GM23248 (cell line): ENCODE measurements at regions not wholly inside any gene's neighbourhood (a gene's known extent, or its start where the extent isn't known, plus 50 kb on each side); places are given as distances from the start of the nearest gene placed in this dataset.

ENCODE experiments used
- DNase-seq: peaks from one replicate; pipeline ENCODE4 v3.0.0-alpha.2; 2015
- H2AFZ ChIP-seq: fragments of 200-600 bp; sonication (generic); 2 replicates; pipeline ENCODE4 v1.6.1; 2016; ENCODE audit warnings: antibody characterized with exemption
- H3F3A ChIP-seq: fragments of 200-600 bp; sonication (generic); 2 replicates; pipeline ENCODE4 v1.6.1; 2016; ENCODE audit warnings: mild to moderate bottlenecking, antibody characterized with exemption, mixed run types; ENCODE audit not compliant: insufficient read depth
- H3K27ac ChIP-seq: fragments of 200-600 bp; sonication (generic); 2 replicates; pipeline ENCODE4 v1.5.1; 2016; ENCODE audit warnings: mild to moderate bottlenecking
- H3K27me3 ChIP-seq: fragments of 200-600 bp; sonication (generic); replicated peaks from 2 replicates; pipeline ENCODE4 v1.6.1; 2016; ENCODE audit warnings: mild to moderate bottlenecking; ENCODE audit not compliant: insufficient read depth
- H3K36me3 ChIP-seq: fragments of 200-600 bp; sonication (generic); 2 replicates; pipeline ENCODE4 v1.6.1; 2016; ENCODE audit warnings: low read depth, mild to moderate bottlenecking
- H3K4me1 ChIP-seq: fragments of 200-600 bp; sonication (generic); 2 replicates; pipeline ENCODE4 v1.6.1; 2016; ENCODE audit warnings: mild to moderate bottlenecking; ENCODE audit not compliant: insufficient read depth
- H3K4me2 ChIP-seq: fragments of 200-600 bp; sonication (generic); one replicate; pipeline ENCODE4 v1.6.1; 2016; ENCODE audit warnings: mild to moderate bottlenecking; ENCODE audit not compliant: unreplicated experiment
- H3K4me3 ChIP-seq: fragments of 200-600 bp; sonication (generic); 2 replicates; pipeline ENCODE4 v1.5.1; 2016; ENCODE audit warnings: mild to moderate bottlenecking
- H3K79me2 ChIP-seq: fragments of 200-600 bp; sonication (generic); 2 replicates; pipeline ENCODE4 v1.6.1; 2016; ENCODE audit warnings: mild to moderate bottlenecking; ENCODE audit not compliant: insufficient read depth
- H3K9ac ChIP-seq: fragments of 200-600 bp; sonication (generic); 2 replicates; pipeline ENCODE4 v1.6.1; 2016; ENCODE audit warnings: mild to moderate bottlenecking
- H3K9me2 ChIP-seq: fragments of 200-600 bp; sonication (generic); 2 replicates; pipeline ENCODE4 v1.6.1; 2016; ENCODE audit warnings: mixed run types, mild to moderate bottlenecking, moderate library complexity; ENCODE audit not compliant: insufficient read depth
- H3K9me3 ChIP-seq: fragments of 200-600 bp; sonication (generic); one replicate; pipeline ENCODE4 v1.6.1; 2017; ENCODE audit warnings: low read depth
- H4K20me1 ChIP-seq: fragments of 200-600 bp; sonication (generic); 2 replicates; pipeline ENCODE4 v1.6.0; 2016; ENCODE audit not compliant: insufficient read depth
- EZH2 ChIP-seq: fragments of 200-600 bp; sonication (generic); IDR thresholded peaks from 2 replicates; pipeline ENCODE4 v1.6.1; 2018; ENCODE audit warnings: antibody characterized with exemption, mild to moderate bottlenecking; ENCODE audit not compliant: insufficient read depth, poor library complexity, severe bottlenecking
- EZH2phosphoT487 ChIP-seq: fragments of 200-600 bp; sonication (generic); IDR thresholded peaks from 2 replicates; pipeline ENCODE4 v1.6.1; 2018; ENCODE audit warnings: antibody characterized with exemption, moderate library complexity, mild to moderate bottlenecking, low read depth; ENCODE audit not compliant: insufficient read depth
- WGBS, 2 experiments: methylation state at CpG; one replicate each; pipeline ENCODE4 v1.1.6; 2015 to 2017; ENCODE audit warnings: low lambda C conversion rate in 2 of 2, low coverage in 1 of 2; ENCODE audit errors: missing lambda C conversion rate in 2 of 2; 5-methylcytosine and 5-hydroxymethylcytosine counted together
- in situ Hi-C: fragments of 300-500 bp; cut with MboI; formaldehyde crosslinking; loops from 2 replicates; pipeline ENCODE4 v1.15.0; 2020

DNA sequence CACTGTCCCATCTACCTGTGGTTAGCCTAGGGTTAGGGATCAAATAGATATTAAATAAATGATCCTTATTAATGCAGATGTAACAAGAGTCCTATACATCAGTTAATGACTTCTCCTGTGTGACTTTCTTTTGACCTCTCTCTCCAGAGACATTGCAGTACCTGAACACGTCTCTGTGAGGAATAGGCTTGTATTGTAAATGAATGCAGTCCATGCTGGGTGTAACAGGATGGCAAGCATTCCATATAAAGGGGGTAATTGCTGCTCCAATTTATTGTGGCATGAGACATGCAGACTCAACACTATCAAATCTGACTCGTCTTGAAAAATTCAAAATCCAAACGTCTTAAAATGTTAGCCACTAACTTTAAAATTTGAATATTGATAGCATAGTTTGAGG, 189.5 kb downstream of the PRDM2 start:
- Histone ChIP-seq H3K4me2 (no peak overlapping the region), H3K9ac (no peak overlapping the region), H3K9me2 (no peaks in the 10 kb centered on the region), H3K27me3 (peaks cover 34% of the 10 kb centered on the region), H4K20me1 (no peaks in the 10 kb centered on the region), H3K4me1 (no peaks in the 10 kb centered on the region), H3K9me3 (no peaks in the 10 kb centered on the region), H3F3A (no peaks in the 10 kb centered on the region), H3K36me3 (no peaks in the 10 kb centered on the region), H3K79me2 (no peaks in the 10 kb centered on the region), H2AFZ (no peak overlapping the region), H3K27ac (no peak overlapping the region), H3K4me3 (no peak overlapping the region)
- TF ChIP-seq EZH2phosphoT487 (no peak), EZH2 (no peak)
- DNase-seq, result no peak
- in situ Hi-C loops, result no loop called here
- 41 to 49% methylated on average over 3 of the region's 3 CpGs for WGBS, 2 experiments

DNA sequence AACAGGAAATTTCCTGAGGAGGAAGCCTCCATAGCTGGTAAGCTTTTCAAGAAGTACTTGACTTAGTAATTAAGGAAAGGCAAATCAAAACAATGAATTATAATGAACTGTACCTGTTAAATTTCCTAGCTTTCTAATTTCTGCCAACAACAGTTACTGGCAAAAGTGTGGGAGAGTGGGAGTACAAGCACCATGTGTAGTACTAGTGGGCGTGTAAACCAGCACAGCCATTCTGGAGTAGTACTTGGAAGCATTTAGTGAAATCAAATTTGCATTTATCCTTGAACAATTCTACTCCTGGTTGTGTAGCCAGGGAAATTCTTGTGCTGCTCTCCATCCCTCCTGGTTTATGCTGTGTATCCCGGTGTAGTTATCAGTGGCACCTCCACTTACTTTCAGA, 190.8 kb downstream of the PRDM2 start:
- Histone ChIP-seq H4K20me1 (no peaks in the 10 kb centered on the region), H3K4me3 (no peak overlapping the region), H2AFZ (no peak overlapping the region), H3K36me3 (no peaks in the 10 kb centered on the region), H3K9me3 (no peaks in the 10 kb centered on the region), H3K4me2 (no peak overlapping the region), H3F3A (no peaks in the 10 kb centered on the region), H3K4me1 (no peaks in the 10 kb centered on the region), H3K9me2 (no peaks in the 10 kb centered on the region), H3K27me3 (peaks cover 39% of the 10 kb centered on the region), H3K9ac (no peak overlapping the region), H3K79me2 (no peaks in the 10 kb centered on the region), H3K27ac (no peak overlapping the region)
- no peak for DNase-seq
- TF ChIP-seq EZH2phosphoT487 (no peak), EZH2 (no peak)
- in situ Hi-C loops, result no loop called here
- 74 to 87% methylated on average over 2 of the region's 2 CpGs for WGBS, 2 experiments

DNA sequence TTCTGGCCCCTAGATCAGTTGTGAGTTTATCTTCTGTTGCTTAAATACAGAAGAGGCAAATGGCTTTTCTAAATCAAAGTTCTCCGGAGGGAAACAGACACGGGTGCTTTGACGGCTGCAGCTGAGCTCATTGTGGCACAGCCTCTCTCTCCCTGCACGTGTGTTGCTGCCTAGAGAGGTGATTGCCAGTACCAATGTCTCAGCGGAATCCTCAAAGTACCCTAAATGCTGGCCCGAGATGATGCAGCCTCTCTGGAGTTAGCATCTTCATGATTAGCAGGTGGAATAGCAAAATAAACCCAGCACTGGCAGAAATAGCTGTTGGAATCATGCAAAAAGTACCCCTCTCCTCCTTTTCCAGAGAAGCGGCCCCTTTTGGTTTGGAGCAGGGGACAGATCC, 192.2 kb downstream of the PRDM2 start:
- Histone ChIP-seq H3K4me3 (no peak overlapping the region), H3K4me1 (no peaks in the 10 kb centered on the region), H3F3A (no peaks in the 10 kb centered on the region), H3K4me2 (no peak overlapping the region), H3K27ac (no peak overlapping the region), H3K9me2 (no peaks in the 10 kb centered on the region), H4K20me1 (no peaks in the 10 kb centered on the region), H3K36me3 (no peaks in the 10 kb centered on the region), H2AFZ (no peak overlapping the region), H3K79me2 (no peaks in the 10 kb centered on the region), H3K9ac (no peak overlapping the region), H3K9me3 (no peaks in the 10 kb centered on the region), H3K27me3 (peaks cover 39% of the 10 kb centered on the region)
- DNase-seq, result no peak
- TF ChIP-seq EZH2 (peak; percentile 50), EZH2phosphoT487 (no peak)
- 12 to 15% methylated on average over 7 of the region's 7 CpGs for WGBS, 2 experiments
- in situ Hi-C loops, result no loop called here

DNA sequence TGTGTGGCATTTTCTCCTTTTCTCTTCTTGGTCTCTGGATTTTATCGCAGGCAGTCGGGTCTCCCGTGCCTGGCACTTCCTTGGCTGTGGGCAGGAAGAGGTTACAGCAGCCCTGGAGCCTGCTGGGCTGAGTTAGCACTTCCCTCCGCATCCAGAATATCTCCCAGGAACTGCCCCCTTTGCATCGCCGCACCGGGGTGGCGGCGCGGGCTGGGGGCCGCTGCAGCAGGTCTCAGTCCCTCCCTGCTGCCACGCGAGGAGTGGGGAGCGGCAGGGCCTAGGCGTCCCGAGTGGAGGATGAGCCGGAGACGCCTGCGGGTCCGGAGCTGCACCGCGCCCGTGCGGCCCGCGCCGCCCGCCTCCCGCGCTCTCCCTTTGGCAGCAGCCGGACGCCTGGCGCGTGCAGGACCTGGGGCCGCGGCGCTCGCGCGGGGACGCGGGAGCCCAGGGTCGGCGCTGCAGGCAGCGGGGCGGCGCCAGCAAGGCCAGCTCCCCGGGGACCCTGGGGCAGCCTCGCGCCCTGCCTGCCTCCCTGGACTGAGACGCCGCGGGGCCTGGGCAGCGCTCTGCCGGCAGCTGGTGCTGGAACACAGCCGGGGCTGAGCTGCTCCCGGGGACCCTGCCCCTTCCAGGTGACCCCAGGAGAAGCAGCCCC, 192.8 kb downstream of the PRDM2 start:
- no peaks in the 10 kb centered on the region for H3K79me2 ChIP-seq
- in situ Hi-C loops, result no loop called here
- no peak overlapping the region for H3K27ac ChIP-seq
- no peak overlapping the region for H3K9ac ChIP-seq
- H3K9me2 ChIP-seq, result no peaks in the 10 kb centered on the region
- H3K4me2 ChIP-seq, result peak overlapping the region; percentile 58
- H3K4me3 ChIP-seq, result peak overlapping the region; percentile 59
- WGBS, 2 experiments, result 1 to 3% methylated on average over 43 of the region's 57 CpGs
- H2AFZ ChIP-seq, result no peak overlapping the region
- no peak for TF ChIP-seq EZH2
- TF ChIP-seq EZH2phosphoT487, result no peak
- H3K4me1 ChIP-seq, result no peaks in the 10 kb centered on the region
- H4K20me1 ChIP-seq, result no peaks in the 10 kb centered on the region
- H3K9me3 ChIP-seq, result no peaks in the 10 kb centered on the region
- H3F3A ChIP-seq, result no peaks in the 10 kb centered on the region
- H3K36me3 ChIP-seq, result no peaks in the 10 kb centered on the region
- DNase-seq, result peak; percentile 30
- peaks cover 39% of the 10 kb centered on the region for H3K27me3 ChIP-seq

DNA sequence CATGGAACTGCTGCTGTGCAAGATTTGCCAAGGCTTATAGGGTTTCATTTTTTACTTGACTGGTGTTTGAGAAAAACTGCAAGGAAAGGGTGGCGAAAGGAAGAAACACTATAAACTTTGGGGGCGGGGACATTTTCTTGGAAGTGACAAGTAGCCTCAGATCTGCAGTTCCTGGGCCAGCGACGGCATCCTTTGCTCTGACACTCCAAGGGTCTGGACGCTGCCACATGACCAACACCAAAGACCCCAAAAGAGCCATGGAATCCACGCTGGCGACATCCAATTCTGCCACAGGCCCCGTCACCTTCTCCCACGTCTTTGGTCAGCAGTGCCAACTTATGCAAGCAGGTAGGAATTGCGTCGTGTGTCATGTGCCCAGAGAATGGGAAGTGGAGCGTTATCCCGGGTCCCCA, 193.4 kb downstream of the PRDM2 start:
- no peaks in the 10 kb centered on the region for H3K79me2 ChIP-seq
- H3K27me3 ChIP-seq, result peaks cover 39% of the 10 kb centered on the region
- no peaks in the 10 kb centered on the region for H3K36me3 ChIP-seq
- no peaks in the 10 kb centered on the region for H3K4me1 ChIP-seq
- peak overlapping the region; percentile 59 for H3K4me3 ChIP-seq
- H3K27ac ChIP-seq, result no peak overlapping the region
- H3K4me2 ChIP-seq, result peak overlapping the region; percentile 58
- DNase-seq, result no peak
- no peak for TF ChIP-seq EZH2
- TF ChIP-seq EZH2phosphoT487, result no peak
- H4K20me1 ChIP-seq, result no peaks in the 10 kb centered on the region
- no peak overlapping the region for H3K9ac ChIP-seq
- H3K9me3 ChIP-seq, result no peaks in the 10 kb centered on the region
- WGBS, 2 experiments, result 8% methylated on average over 13 of the region's 13 CpGs
- in situ Hi-C loops, result no loop called here
- H2AFZ ChIP-seq, result no peak overlapping the region
- no peaks in the 10 kb centered on the region for H3K9me2 ChIP-seq
- H3F3A ChIP-seq, result no peaks in the 10 kb centered on the region
